HG03378 (cell line): ENCODE measurements at regions not wholly inside any gene's neighbourhood (a gene's known extent, or its start where the extent isn't known, plus 50 kb on each side); places are given as distances from the start of the nearest gene placed in this dataset.
A peak's percentile ranks its signal among the peaks of the same experiment; 100 is the strongest.
"Not testable (repeated sequence)": the region's sequence is repeated elsewhere in the genome, so short reads cannot be mapped to it uniquely, and the experiment has no call there.

Experiments used
- ATAC-seq: cut with Tn5 transposase; IDR thresholded peaks from one replicate; pipeline ENCODE4 v1.9.1; 2021; ENCODE audit warnings: mild to moderate bottlenecking, moderate library complexity; ENCODE audit not compliant: unreplicated experiment

DNA sequence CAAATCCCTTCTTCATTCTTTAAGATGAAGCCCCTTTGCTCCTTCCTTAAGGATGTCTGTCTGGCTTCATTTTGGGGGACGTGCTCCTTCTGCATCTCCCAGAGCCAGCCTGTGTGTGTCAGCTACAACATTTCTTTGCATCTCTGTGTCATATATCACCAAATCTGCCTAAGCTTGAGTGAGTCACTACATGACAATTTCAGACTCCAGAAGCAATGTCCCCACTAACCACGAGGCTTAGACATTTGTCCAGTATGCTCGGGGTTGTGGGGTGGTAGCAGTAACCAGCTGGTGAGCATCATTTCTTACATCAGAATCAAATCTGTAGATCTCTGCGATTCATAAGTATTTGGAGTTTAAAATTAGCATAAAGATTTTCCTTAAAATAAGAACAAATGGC lies 54.1 kb upstream of the USP14 start:
- ATAC-seq, result not testable (repeated sequence)

DNA sequence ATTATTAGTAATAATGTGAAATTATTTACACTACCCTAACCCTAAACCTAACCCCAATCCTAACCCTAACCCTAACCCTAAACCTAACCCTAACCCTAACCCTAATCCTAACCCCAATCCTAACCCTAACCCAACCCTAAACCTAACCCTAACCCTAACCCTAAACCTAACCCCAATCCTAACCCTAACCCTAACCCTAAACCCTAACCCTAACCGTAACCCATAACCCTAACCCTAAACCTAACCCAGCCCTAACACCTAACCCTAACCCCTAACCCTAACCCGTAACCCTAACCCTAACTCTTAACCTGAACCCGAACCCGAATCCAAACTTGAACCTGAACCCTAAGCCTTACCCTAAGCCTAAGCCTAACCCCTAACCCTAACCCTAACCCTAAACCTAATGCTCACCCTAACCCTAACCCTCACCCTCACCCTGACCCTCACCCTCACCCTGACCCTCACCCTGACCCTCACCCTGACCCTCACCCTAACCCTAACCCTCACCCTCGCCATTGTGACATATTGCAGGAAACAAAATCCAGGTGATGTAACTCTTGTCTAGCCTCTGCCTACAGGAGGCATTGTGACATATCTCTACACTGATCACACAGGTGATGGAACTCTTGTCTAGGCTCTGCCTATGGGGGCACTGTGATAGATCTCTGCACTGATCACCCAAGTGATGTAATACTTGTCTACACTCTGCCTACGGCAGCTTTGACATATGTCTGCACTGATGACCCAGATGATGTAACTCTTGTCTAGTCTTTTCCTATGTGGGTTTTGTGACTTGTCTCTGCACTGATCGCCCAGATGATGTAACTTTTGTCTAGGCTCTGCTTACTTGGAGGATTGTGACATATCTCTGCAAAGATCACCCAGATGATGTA lies 53.0 kb upstream of the USP14 start:
- ATAC-seq, result not testable (repeated sequence)

DNA sequence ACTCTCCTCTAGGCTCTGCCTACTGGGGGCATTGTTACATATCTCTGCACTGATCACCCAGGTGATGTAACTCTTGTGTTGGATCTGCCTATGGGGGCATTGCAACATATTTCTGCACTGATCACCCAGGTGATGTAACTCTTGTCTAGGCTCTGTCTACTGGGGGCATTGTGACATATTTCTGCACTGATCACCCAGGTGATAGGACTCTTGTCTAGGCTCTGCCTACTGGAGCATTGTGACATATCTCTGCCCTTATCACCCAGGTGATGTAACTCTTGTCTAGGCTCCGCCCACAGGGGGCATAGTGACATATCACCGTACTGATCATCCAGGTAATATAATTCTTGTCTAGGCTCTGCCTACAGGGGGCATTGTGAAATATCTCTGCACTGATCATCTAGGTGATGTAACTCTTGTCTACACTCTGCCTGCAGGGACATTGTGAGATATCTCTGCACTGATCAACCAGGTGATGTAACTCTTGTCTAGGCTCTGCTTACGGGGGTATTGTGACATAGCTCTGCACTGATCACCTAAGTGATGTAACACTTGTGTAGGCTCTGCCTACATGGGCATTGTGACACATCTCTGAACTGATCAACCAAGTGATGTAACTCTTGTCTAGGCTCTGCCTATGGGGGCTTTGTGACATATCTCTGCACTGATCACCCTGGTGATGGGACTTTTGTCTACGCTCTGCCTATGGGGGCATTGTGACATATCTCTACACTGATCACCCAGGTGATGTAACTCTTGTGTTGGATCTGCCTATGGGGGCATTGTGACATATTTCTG lies 52.1 kb upstream of the USP14 start:
- not testable (repeated sequence) for ATAC-seq

DNA sequence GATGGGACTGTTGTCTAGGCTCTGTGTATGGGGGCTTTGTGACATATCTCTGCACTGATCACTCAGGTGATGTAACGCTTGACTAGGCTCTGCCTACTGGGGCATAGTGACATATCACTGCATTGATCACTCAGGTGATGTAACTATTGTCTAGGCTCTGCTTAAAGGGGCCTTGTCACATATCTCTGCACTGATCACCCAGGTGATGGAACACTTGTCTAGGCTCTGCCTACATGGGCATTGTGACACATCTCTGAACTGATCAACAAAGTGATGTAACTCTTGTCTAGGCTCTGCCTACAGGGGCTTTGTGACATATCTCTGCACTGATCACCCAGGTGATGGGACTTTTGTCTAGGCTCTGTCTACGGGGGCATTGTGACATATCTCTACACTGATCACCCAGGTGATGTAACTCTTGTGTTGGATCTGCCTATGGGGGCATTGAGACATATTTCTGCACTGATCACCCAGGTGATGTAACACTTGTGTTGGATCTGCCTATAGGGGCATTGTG lies 51.4 kb upstream of the USP14 start:
- not testable (repeated sequence) for ATAC-seq

DNA sequence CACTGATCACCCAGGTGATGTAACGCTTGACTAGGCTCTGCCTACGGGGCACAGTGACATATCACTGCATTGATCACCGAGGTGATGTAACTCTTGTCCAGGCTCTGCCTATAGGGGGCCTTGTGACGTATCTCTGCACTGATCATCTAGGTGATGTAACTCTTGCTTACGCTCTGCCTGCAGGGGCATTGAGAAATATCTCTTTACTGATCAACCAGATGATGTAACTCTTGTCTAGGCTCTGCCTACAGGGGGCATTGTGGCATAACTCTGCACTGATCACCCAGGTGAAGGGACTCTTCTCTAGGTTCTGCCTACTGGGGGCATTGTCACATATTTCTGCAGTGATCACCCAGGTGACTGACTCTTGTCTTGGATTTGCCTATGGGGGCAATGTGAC lies 50.9 kb upstream of the USP14 start:
- ATAC-seq, result not testable (repeated sequence)

DNA sequence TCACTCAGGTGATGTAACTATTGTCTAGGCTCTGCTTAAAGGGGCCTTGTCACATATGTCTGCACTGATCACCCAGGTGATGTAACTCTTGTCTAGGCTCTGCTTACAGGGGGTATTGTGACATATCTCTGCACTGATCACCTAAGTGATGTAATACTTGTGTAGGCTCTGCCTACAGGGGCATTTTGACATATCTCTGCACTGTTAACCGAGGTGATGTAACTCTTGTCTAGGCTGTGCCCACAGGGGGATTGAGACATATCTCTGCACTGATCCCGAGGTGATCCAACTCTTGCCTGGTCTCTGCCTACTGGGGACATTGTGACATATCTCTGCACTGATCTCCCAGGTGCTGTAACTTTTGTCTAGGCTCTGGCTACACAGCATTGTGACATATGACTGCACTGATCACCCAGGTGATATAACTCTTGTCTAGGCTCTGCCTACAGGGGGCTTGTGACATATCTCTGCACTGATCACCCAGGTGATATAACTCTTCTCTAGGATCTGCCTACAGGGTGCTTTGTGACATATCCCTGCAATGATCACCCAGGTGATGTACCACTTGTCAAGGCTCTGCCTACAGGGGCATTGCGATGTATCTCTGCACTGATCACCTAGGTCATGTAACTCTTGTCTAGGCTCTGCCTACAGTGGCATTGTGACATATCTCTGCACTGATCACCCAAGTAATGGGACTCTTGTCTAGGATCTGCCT lies 50.3 kb upstream of the USP14 start:
- ATAC-seq, result peak; percentile 51
